Brain microvascular endothelial cell (primary cell): ENCODE measurements at regions not wholly inside any gene's neighbourhood (a gene's known extent, or its start where the extent isn't known, plus 50 kb on each side); places are given as distances from the start of the nearest gene placed in this dataset.

Experiments
- DNase-seq: peaks from one replicate; pipeline ENCODE4 v3.0.0-alpha.2; 2020
- H3K27ac ChIP-seq: fragments of 250-450 bp; sonication (Bioruptor Pico); 2 replicates; pipeline ENCODE4 v1.5.1; 2020; ENCODE audit warnings: mild to moderate bottlenecking, moderate library complexity
- H3K27me3 ChIP-seq: fragments of 250-450 bp; sonication (Bioruptor Pico); replicated peaks from 2 replicates; pipeline ENCODE4 v1.5.1; 2020; ENCODE audit warnings: mild to moderate bottlenecking
- H3K36me3 ChIP-seq: fragments of 250-450 bp; sonication (Bioruptor Pico); replicated peaks from 2 replicates; pipeline ENCODE4 v1.5.1; 2020; ENCODE audit warnings: mild to moderate bottlenecking
- H3K4me3 ChIP-seq: 2 replicates; pipeline ENCODE4 v1.5.1; 2011; ENCODE audit warnings: low read depth, mild to moderate bottlenecking, control low read depth, low read length, moderate library complexity
- in situ Hi-C: cut with HindIII; loops from 2 replicates; pipeline ENCODE4 v1.10.0; 2017; ENCODE audit warnings: low sequenced_read_pairs, low pct_ligation_motif_present
- TF ChIP-seq, protein P1 (sequence below): IDR thresholded peaks from 2 replicates; pipeline ENCODE4 v1.5.1; 2011; ENCODE audit warnings: low read depth, mild to moderate bottlenecking, moderate library complexity, low read length, control low read depth, inconsistent platforms; ENCODE audit errors: missing control alignments

GRCh38 chrX:143165778-143166177 is 140.1 kb downstream of the SPANXN4 start:
- DNase-seq, result no peak
- H3K27me3 ChIP-seq, result no peaks in the 10 kb centered on the region
- no peaks in the 10 kb centered on the region for H3K36me3 ChIP-seq
- TF ChIP-seq, protein P1, sequence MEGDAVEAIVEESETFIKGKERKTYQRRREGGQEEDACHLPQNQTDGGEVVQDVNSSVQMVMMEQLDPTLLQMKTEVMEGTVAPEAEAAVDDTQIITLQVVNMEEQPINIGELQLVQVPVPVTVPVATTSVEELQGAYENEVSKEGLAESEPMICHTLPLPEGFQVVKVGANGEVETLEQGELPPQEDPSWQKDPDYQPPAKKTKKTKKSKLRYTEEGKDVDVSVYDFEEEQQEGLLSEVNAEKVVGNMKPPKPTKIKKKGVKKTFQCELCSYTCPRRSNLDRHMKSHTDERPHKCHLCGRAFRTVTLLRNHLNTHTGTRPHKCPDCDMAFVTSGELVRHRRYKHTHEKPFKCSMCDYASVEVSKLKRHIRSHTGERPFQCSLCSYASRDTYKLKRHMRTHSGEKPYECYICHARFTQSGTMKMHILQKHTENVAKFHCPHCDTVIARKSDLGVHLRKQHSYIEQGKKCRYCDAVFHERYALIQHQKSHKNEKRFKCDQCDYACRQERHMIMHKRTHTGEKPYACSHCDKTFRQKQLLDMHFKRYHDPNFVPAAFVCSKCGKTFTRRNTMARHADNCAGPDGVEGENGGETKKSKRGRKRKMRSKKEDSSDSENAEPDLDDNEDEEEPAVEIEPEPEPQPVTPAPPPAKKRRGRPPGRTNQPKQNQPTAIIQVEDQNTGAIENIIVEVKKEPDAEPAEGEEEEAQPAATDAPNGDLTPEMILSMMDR, result no peak
- H3K27ac ChIP-seq, result no peak overlapping the region
- H3K4me3 ChIP-seq, result no peak overlapping the region
- in situ Hi-C loops, result no loop called here

- Histone ChIP-seq H3K4me3 (no peak overlapping the region), H3K27ac (no peak overlapping the region), H3K27me3 (no peaks in the 10 kb centered on the region), H3K36me3 (no peaks in the 10 kb centered on the region)
- in situ Hi-C loops, result no loop called here
- DNase-seq, result no peak
- TF ChIP-seq, protein P1, result no peak
Observed at GRCh38 chrX:143139681-143140080, 114.0 kb downstream of the SPANXN4 start.

- no peaks in the 10 kb centered on the region for H3K36me3 ChIP-seq
- no peak overlapping the region for H3K4me3 ChIP-seq
- in situ Hi-C loops, result no loop called here
- TF ChIP-seq, protein P1, result no peak
- DNase-seq, result no peak
- H3K27me3 ChIP-seq, result no peaks in the 10 kb centered on the region
- H3K27ac ChIP-seq, result no peak overlapping the region
Observed at GRCh38 chrX:143121477-143121876, 95.7 kb downstream of the SPANXN4 start.

DNA sequence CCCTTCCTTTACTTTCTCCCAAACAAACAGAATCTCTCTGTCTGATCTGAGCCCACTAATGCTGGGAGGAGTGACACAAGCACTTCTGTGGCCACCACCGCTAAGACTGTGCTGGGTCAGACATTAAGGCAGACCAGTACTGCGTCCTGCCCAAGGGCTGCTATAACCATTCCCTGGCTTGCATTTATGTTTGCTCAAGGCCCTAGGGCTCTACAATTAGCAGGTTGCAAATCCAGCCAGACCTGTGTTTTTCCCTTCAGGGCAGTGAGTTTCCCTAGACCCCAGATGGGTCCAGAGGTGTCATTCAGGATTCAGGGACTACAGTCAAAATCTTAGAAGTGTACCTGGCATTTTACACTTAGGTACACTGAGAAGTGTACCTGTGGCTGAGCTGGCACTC is 89.7 kb downstream of the SPANXN4 start:
- no peaks in the 10 kb centered on the region for H3K27me3 ChIP-seq

GRCh38 chrX:143095816-143096215 is 70.1 kb downstream of the SPANXN4 start:
- TF ChIP-seq, protein P1, result no peak
- in situ Hi-C loops, result no loop called here
- no peaks in the 10 kb centered on the region for H3K36me3 ChIP-seq
- DNase-seq, result no peak
- H3K4me3 ChIP-seq, result no peak overlapping the region
- no peak overlapping the region for H3K27ac ChIP-seq
- H3K27me3 ChIP-seq, result no peaks in the 10 kb centered on the region

More for the DNA sequence above, 89.7 kb downstream of the SPANXN4 start:
- no peak overlapping the region for H3K27ac ChIP-seq
- DNase-seq, result no peak
- H3K36me3 ChIP-seq, result no peaks in the 10 kb centered on the region
- TF ChIP-seq, protein P1, result no peak
- H3K4me3 ChIP-seq, result no peak overlapping the region
- in situ Hi-C loops, result no loop called here

- H3K27me3 ChIP-seq, result no peaks in the 10 kb centered on the region
- no peaks in the 10 kb centered on the region for H3K36me3 ChIP-seq
- in situ Hi-C loops, result no loop called here
- DNase-seq, result no peak
- no peak overlapping the region for H3K4me3 ChIP-seq
- TF ChIP-seq, protein P1, result no peak
- no peak overlapping the region for H3K27ac ChIP-seq
Observed at GRCh38 chrX:143095321-143095720, 69.6 kb downstream of the SPANXN4 start.
